Keratinocyte (primary cell): ENCODE measurements at regions not wholly inside any gene's neighbourhood (a gene's known extent, or its start where the extent isn't known, plus 50 kb on each side); places are given as distances from the start of the nearest gene placed in this dataset.

Source experiments
- CTCF ChIP-seq, 3 experiments: IDR thresholded peaks in 1 of 3; conservative IDR thresholded peaks in 1 of 3; optimal IDR thresholded peaks in 1 of 3; 2 replicates in 2 of 3; 3 replicates in 1 of 3; pipeline versions ENCODE3 to v1.5.1; 2011; ENCODE audit warnings: low read length in 3 of 3, mild to moderate bottlenecking in 3 of 3, moderate library complexity in 2 of 3, control low read depth in 1 of 3, inconsistent platforms in 1 of 3; ENCODE audit not compliant: insufficient read depth in 2 of 3; ENCODE audit errors: extremely low read depth in 1 of 3
- EZH2 ChIP-seq: IDR thresholded peaks from one replicate; pipeline ENCODE4 v1.6.1; 2012; ENCODE audit warnings: inconsistent platforms, mild to moderate bottlenecking, low read length, moderate library complexity

GRCh38 chr2:67156796-67157195, 240.3 kb upstream of the ETAA1 start:
- TF ChIP-seq CTCF (optimal IDR thresholded peaks at IDR 0.05 in 1 of 3, IDR thresholded peaks at IDR 0.05 in 1 of 3, conservative IDR thresholded peaks at IDR 0.05 in 1 of 3; ENCODE audit: extremely low read depth in 1 of 3, insufficient read depth in 2 of 3, low read length in 3 of 3) (no peak), EZH2 (no peak)
